ENCODE measurements at regions not wholly inside any gene's neighbourhood (a gene's known extent, or its start where the extent isn't known, plus 50 kb on each side); places are given as distances from the start of the nearest gene placed in this dataset.

DNA sequence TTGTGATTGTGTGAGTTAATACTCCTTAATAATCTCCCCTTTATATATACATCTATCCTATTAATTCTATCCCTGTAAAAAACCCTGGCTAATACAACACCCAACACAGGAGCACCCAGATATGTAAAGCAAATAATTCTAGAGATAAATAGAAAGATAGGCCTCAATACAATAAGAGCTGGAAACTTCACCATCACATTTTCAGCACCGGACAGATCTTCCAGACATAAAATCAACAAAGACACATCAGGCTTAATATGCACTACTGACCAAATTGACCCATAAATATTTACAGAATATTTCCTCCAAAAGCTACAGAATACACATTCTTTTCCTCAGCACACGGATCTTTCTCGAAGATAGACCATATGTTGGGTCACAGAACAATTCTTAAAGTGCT lies 71.0 kb upstream of the ST8SIA4 start:
- no peak for DNase-seq

DNA sequence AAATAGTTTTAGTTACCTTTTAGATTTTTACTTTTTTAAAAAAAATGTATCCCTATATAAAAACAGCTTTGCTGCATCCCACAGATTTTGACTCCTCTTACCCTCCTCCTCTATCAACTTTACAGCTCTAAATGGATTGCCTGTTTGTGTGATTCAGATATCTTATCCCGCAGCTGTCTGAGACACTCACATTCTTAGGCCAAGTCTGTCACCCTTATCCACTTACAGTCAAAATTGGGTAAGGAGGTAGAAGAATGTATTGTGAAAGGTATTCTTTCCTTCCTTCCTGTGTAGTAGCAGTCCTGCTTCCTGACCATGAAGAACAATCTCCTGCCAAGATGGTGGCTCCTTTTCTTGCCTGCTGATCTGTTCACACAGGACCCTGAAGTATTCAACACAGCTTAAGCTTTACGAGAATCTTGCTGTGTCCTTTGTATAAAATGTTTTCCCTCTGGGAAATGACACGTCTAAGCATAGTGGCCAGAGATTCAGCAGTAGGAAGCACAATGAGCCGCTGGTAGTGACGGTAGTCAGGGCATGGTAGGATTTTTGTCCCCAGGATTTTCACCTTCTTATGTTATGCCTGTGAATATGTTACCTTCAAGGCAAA lies 67.7 kb upstream of the ST8SIA4 start:
- DNase-seq: no peak

DNA sequence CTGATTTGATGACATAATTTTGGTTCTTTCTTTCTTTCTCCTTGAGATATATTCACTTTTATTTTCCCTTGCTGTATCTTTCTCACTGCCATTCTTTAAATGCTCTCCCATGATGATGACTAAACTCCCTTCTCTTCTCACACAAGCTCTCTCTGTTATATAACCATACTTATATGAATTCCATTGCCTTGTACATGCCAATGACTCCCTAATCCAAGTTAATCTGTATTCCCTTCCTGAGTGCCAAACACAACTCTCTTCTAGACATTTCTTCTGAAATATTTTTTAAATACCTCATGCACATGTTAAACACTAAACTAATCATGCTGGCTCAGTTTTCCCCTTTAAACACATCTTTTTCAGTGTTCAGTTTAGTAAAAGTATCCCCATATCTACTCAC lies 62.2 kb upstream of the ST8SIA4 start:
- DNase-seq: no peak

Data from CD4-positive, alpha-beta T cell treated with Interleukin-1 beta for 1 hour (primary cell).